ENCODE measurements at regions not wholly inside any gene's neighbourhood (a gene's known extent, or its start where the extent isn't known, plus 50 kb on each side); places are given as distances from the start of the nearest gene placed in this dataset.

DNA sequence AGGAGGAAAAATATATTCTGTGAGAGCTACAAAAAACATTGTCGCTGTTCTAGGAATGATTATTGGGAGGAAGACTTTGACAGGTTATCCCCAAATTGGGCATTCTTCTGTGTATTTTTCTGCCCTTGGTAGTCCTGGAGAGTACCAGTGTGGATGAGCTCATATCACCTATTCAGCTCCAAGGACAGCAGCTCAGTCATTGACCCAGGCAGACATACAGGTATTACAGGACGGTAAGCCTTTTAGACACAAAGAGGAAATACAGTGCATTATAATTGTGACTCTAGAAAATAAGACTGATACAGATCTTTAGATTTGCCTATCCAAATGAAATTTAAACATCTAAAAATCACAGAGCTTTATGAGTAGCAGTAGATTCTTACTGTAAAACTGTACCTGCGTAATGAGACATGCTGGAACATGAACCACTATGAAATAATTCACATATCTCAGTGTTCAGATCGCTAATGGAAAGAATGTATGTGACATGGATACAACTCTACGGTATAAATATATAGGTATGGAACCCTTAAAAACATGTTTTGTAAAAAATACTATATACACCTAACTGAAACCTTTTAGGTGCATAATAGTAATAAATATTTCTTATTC lies 56.0 kb downstream of the PLK2 start:
- no peaks in the 10 kb centered on the region for H3K4me1 ChIP-seq (ENCODE audit: control insufficient read depth in 5 of 5, insufficient read depth in 5 of 5, low read length in 5 of 5)
- H3K27ac ChIP-seq (ENCODE audit: low read depth, low read length) = no peak overlapping the region
- no peaks in the 10 kb centered on the region for H3K27me3 ChIP-seq (ENCODE audit: control insufficient read depth in 5 of 5, insufficient read depth in 4 of 5, low read length in 5 of 5)

GRCh38 chr5:58401701-58402100 lies 58.2 kb downstream of the PLK2 start:
- Histone ChIP-seq H3K4me3 (ENCODE audit: low read depth in 1 of 5, low read length in 5 of 5) (no peak overlapping the region), H3K9me3 (ENCODE audit: control insufficient read depth in 5 of 5, low read length in 5 of 5) (no peaks in the 10 kb centered on the region), H3K27me3 (ENCODE audit: control insufficient read depth in 5 of 5, insufficient read depth in 4 of 5, low read length in 5 of 5) (no peaks in the 10 kb centered on the region), H3K9ac (ENCODE audit: low read length in 5 of 5) (no peak overlapping the region), H3K4me1 (ENCODE audit: control insufficient read depth in 5 of 5, insufficient read depth in 5 of 5, low read length in 5 of 5) (no peaks in the 10 kb centered on the region), H3K27ac (ENCODE audit: low read depth, low read length) (no peak overlapping the region), H3K36me3 (ENCODE audit: control insufficient read depth in 5 of 5, insufficient read depth in 5 of 5, low read length in 5 of 5) (no peaks in the 10 kb centered on the region)

More for the DNA sequence above, 56.0 kb downstream of the PLK2 start:
- Histone ChIP-seq H3K9ac (ENCODE audit: low read length in 5 of 5) (no peak overlapping the region), H3K9me3 (ENCODE audit: control insufficient read depth in 5 of 5, low read length in 5 of 5) (no peaks in the 10 kb centered on the region), H3K4me3 (ENCODE audit: low read depth in 1 of 5, low read length in 5 of 5) (no peak overlapping the region), H3K36me3 (ENCODE audit: control insufficient read depth in 5 of 5, insufficient read depth in 5 of 5, low read length in 5 of 5) (no peaks in the 10 kb centered on the region)

DNA sequence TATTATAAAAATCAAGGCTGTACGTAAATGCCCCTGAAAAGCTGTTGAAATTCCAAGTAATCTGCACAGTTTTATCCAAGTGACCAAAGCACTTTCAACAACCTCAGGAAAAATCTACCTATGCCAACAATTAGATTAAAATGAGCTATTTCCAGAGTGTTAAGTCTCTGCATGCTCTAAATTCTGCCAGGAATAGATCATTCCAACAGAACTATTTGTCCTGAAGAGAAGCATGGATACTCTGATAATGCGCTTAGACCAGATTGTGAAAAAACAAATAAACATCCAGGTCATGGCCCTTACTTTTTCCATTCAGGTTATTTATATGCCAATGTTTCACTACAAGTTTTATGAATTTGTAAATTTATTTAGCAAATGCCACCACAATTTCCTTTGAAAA lies 59.1 kb downstream of the PLK2 start:
- H3K4me3 ChIP-seq (ENCODE audit: low read depth in 1 of 5, low read length in 5 of 5) = no peak overlapping the region
- H3K27ac ChIP-seq (ENCODE audit: low read depth, low read length) = no peak overlapping the region
- no peaks in the 10 kb centered on the region for H3K4me1 ChIP-seq (ENCODE audit: control insufficient read depth in 5 of 5, insufficient read depth in 5 of 5, low read length in 5 of 5)

GRCh38 chr5:58399951-58400350 lies 59.9 kb downstream of the PLK2 start:
- no peak overlapping the region for H3K27ac ChIP-seq (ENCODE audit: low read depth, low read length)
- no peak overlapping the region for H3K9ac ChIP-seq (ENCODE audit: low read length in 5 of 5)
- H3K27me3 ChIP-seq (ENCODE audit: control insufficient read depth in 5 of 5, insufficient read depth in 4 of 5, low read length in 5 of 5) = no peaks in the 10 kb centered on the region
- no peaks in the 10 kb centered on the region for H3K9me3 ChIP-seq (ENCODE audit: control insufficient read depth in 5 of 5, low read length in 5 of 5)
- H3K36me3 ChIP-seq (ENCODE audit: control insufficient read depth in 5 of 5, insufficient read depth in 5 of 5, low read length in 5 of 5) = no peaks in the 10 kb centered on the region
- no peak overlapping the region for H3K4me3 ChIP-seq (ENCODE audit: low read depth in 1 of 5, low read length in 5 of 5)
- no peaks in the 10 kb centered on the region for H3K4me1 ChIP-seq (ENCODE audit: control insufficient read depth in 5 of 5, insufficient read depth in 5 of 5, low read length in 5 of 5)

More for the DNA sequence above, 59.1 kb downstream of the PLK2 start:
- no peaks in the 10 kb centered on the region for H3K36me3 ChIP-seq (ENCODE audit: control insufficient read depth in 5 of 5, insufficient read depth in 5 of 5, low read length in 5 of 5)
- no peak overlapping the region for H3K9ac ChIP-seq (ENCODE audit: low read length in 5 of 5)
- H3K27me3 ChIP-seq (ENCODE audit: control insufficient read depth in 5 of 5, insufficient read depth in 4 of 5, low read length in 5 of 5) = no peaks in the 10 kb centered on the region
- no peaks in the 10 kb centered on the region for H3K9me3 ChIP-seq (ENCODE audit: control insufficient read depth in 5 of 5, low read length in 5 of 5)

- no peaks in the 10 kb centered on the region for H3K4me1 ChIP-seq (ENCODE audit: control insufficient read depth in 5 of 5, insufficient read depth in 5 of 5, low read length in 5 of 5)
- no peaks in the 10 kb centered on the region for H3K36me3 ChIP-seq (ENCODE audit: control insufficient read depth in 5 of 5, insufficient read depth in 5 of 5, low read length in 5 of 5)
- no peak overlapping the region for H3K4me3 ChIP-seq (ENCODE audit: low read depth in 1 of 5, low read length in 5 of 5)
- no peak overlapping the region for H3K27ac ChIP-seq (ENCODE audit: low read depth, low read length)
- no peaks in the 10 kb centered on the region for H3K27me3 ChIP-seq (ENCODE audit: control insufficient read depth in 5 of 5, insufficient read depth in 4 of 5, low read length in 5 of 5)
- no peak overlapping the region for H3K9ac ChIP-seq (ENCODE audit: low read length in 5 of 5)
- H3K9me3 ChIP-seq (ENCODE audit: control insufficient read depth in 5 of 5, low read length in 5 of 5) = no peaks in the 10 kb centered on the region
These were observed 65.5 kb downstream of the PLK2 start for GRCh38 chr5:58394339-58394738.

- Histone ChIP-seq H3K27me3 (ENCODE audit: control insufficient read depth in 5 of 5, insufficient read depth in 4 of 5, low read length in 5 of 5) (no peaks in the 10 kb centered on the region), H3K4me3 (ENCODE audit: low read depth in 1 of 5, low read length in 5 of 5) (no peak overlapping the region), H3K36me3 (ENCODE audit: control insufficient read depth in 5 of 5, insufficient read depth in 5 of 5, low read length in 5 of 5) (no peaks in the 10 kb centered on the region), H3K9me3 (ENCODE audit: control insufficient read depth in 5 of 5, low read length in 5 of 5) (no peaks in the 10 kb centered on the region), H3K9ac (ENCODE audit: low read length in 5 of 5) (no peak overlapping the region), H3K27ac (ENCODE audit: low read depth, low read length) (no peak overlapping the region), H3K4me1 (ENCODE audit: control insufficient read depth in 5 of 5, insufficient read depth in 5 of 5, low read length in 5 of 5) (no peaks in the 10 kb centered on the region)
These were observed 66.2 kb downstream of the PLK2 start for GRCh38 chr5:58393716-58394115.

DNA sequence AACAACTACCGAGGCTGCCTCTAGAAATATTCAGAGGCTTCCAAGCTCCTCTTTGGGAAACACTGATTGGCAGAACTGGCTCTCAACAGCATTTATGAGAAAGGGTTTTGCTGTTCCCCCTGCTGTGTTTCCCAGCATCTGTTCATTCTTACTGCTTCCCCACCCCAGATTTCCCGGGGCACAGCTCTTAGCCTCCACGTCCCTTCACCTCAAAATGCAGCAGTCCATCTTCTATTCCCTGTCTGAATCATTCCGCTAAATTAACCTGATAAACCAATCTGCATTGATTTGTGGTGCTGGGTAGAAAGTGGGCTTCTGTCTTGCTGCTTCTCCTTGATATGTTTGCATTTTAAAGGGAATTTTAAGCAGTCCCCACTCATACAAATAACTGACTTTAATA lies 67.4 kb downstream of the PLK2 start:
- Histone ChIP-seq H3K27me3 (ENCODE audit: control insufficient read depth in 5 of 5, insufficient read depth in 4 of 5, low read length in 5 of 5) (no peaks in the 10 kb centered on the region), H3K36me3 (ENCODE audit: control insufficient read depth in 5 of 5, insufficient read depth in 5 of 5, low read length in 5 of 5) (no peaks in the 10 kb centered on the region), H3K9me3 (ENCODE audit: control insufficient read depth in 5 of 5, low read length in 5 of 5) (no peaks in the 10 kb centered on the region), H3K9ac (ENCODE audit: low read length in 5 of 5) (no peak overlapping the region), H3K27ac (ENCODE audit: low read depth, low read length) (no peak overlapping the region), H3K4me3 (ENCODE audit: low read depth in 1 of 5, low read length in 5 of 5) (no peak overlapping the region), H3K4me1 (ENCODE audit: control insufficient read depth in 5 of 5, insufficient read depth in 5 of 5, low read length in 5 of 5) (no peaks in the 10 kb centered on the region)

GRCh38 chr5:58383448-58383847 lies 76.4 kb downstream of the PLK2 start:
- Histone ChIP-seq H3K9me3 (ENCODE audit: control insufficient read depth in 5 of 5, low read length in 5 of 5) (peaks cover 0 to 14% (median 4%) of the 10 kb centered on the region in 5 donors), H3K4me1 (ENCODE audit: control insufficient read depth in 5 of 5, insufficient read depth in 5 of 5, low read length in 5 of 5) (no peaks in the 10 kb centered on the region)

GRCh38 chr5:58382131-58382534 lies 77.8 kb downstream of the PLK2 start:
- peaks cover 0 to 15% (median 4%) of the 10 kb centered on the region in 5 donors for H3K9me3 ChIP-seq (ENCODE audit: control insufficient read depth in 5 of 5, low read length in 5 of 5)
- H3K9ac ChIP-seq (ENCODE audit: low read length in 5 of 5) = no peak overlapping the region
- H3K36me3 ChIP-seq (ENCODE audit: control insufficient read depth in 5 of 5, insufficient read depth in 5 of 5, low read length in 5 of 5) = no peaks in the 10 kb centered on the region
- H3K27me3 ChIP-seq (ENCODE audit: control insufficient read depth in 5 of 5, insufficient read depth in 4 of 5, low read length in 5 of 5) = no peaks in the 10 kb centered on the region
- H3K27ac ChIP-seq (ENCODE audit: low read depth, low read length) = no peak overlapping the region
- no peaks in the 10 kb centered on the region for H3K4me1 ChIP-seq (ENCODE audit: control insufficient read depth in 5 of 5, insufficient read depth in 5 of 5, low read length in 5 of 5)
- H3K4me3 ChIP-seq (ENCODE audit: low read depth in 1 of 5, low read length in 5 of 5) = no peak overlapping the region

More at GRCh38 chr5:58383448-58383847, 76.4 kb downstream of the PLK2 start:
- H3K4me3 ChIP-seq (ENCODE audit: low read depth in 1 of 5, low read length in 5 of 5) = no peak overlapping the region
- no peak overlapping the region for H3K27ac ChIP-seq (ENCODE audit: low read depth, low read length)
- H3K27me3 ChIP-seq (ENCODE audit: control insufficient read depth in 5 of 5, insufficient read depth in 4 of 5, low read length in 5 of 5) = no peaks in the 10 kb centered on the region
- H3K9ac ChIP-seq (ENCODE audit: low read length in 5 of 5) = no peak overlapping the region
- no peaks in the 10 kb centered on the region for H3K36me3 ChIP-seq (ENCODE audit: control insufficient read depth in 5 of 5, insufficient read depth in 5 of 5, low read length in 5 of 5)

DNA sequence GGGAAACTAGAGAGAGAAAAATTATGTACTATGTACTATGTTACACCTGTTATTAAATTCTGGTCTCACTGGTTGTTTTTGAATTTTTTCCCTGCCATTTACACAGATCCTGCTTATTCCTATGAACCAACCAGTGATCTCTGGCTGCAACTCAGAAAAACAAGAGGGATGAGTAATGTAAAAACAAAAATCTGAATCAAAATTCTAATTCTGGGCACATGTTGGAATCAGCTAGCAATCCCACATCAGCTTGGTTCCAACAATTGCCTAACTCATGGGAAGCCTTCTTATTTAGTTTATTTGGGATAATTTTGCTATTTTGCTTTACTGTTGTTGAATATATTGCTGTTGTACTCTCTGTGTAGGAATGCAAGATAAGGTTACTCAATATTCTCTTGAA lies 78.3 kb downstream of the PLK2 start:
- Histone ChIP-seq H3K9me3 (ENCODE audit: control insufficient read depth in 5 of 5, low read length in 5 of 5) (peaks cover 0 to 15% (median 4%) of the 10 kb centered on the region in 5 donors), H3K4me1 (ENCODE audit: control insufficient read depth in 5 of 5, insufficient read depth in 5 of 5, low read length in 5 of 5) (no peaks in the 10 kb centered on the region), H3K4me3 (ENCODE audit: low read depth in 1 of 5, low read length in 5 of 5) (no peak overlapping the region), H3K36me3 (ENCODE audit: control insufficient read depth in 5 of 5, insufficient read depth in 5 of 5, low read length in 5 of 5) (no peaks in the 10 kb centered on the region), H3K27me3 (ENCODE audit: control insufficient read depth in 5 of 5, insufficient read depth in 4 of 5, low read length in 5 of 5) (no peaks in the 10 kb centered on the region), H3K9ac (ENCODE audit: low read length in 5 of 5) (no peak overlapping the region), H3K27ac (ENCODE audit: low read depth, low read length) (no peak overlapping the region)
